GM12891 (cell line): ENCODE measurements at regions not wholly inside any gene's neighbourhood (a gene's known extent, or its start where the extent isn't known, plus 50 kb on each side); places are given as distances from the start of the nearest gene placed in this dataset.
"Not testable (repeated sequence)": the region's sequence is repeated elsewhere in the genome, so short reads cannot be mapped to it uniquely, and the experiment has no call there.

ENCODE experiments used
- PAX5 ChIP-seq: IDR thresholded peaks from 2 replicates; pipeline ENCODE4 v1.6.1; 2011; ENCODE audit warnings: low read length, moderate library complexity, mild to moderate bottlenecking; ENCODE audit not compliant: insufficient read depth, severe bottlenecking
- POLR2A ChIP-seq: IDR thresholded peaks from 2 replicates; pipeline ENCODE4 v1.6.1; 2011; ENCODE audit warnings: low read depth, low read length, control low read depth
- POLR2AphosphoS5 ChIP-seq: IDR thresholded peaks from 2 replicates; pipeline ENCODE4 v1.6.1; 2011; ENCODE audit warnings: low read depth, low read length, control low read depth
- POU2F2 ChIP-seq: IDR thresholded peaks from 2 replicates; pipeline ENCODE4 v1.6.1; 2011; ENCODE audit warnings: low read depth, mild to moderate bottlenecking, control low read depth, low read length, moderate library complexity
- SPI1 ChIP-seq: IDR thresholded peaks from 2 replicates; pipeline ENCODE4 v1.6.1; 2011; ENCODE audit warnings: low read depth, low read length, control low read depth
- TAF1 ChIP-seq: IDR thresholded peaks from 2 replicates; pipeline ENCODE4 v1.6.1; 2011; ENCODE audit warnings: low read depth, low read length, control low read depth

GRCh38 chr5:18801413-18801812 lies 1167.2 kb downstream of the TAF11L14 start:
- TF ChIP-seq POU2F2, POLR2AphosphoS5, SPI1, TAF1, POLR2A, PAX5: not testable (repeated sequence)
